ENCODE measurements at regions not wholly inside any gene's neighbourhood (a gene's known extent, or its start where the extent isn't known, plus 50 kb on each side); places are given as distances from the start of the nearest gene placed in this dataset.

GRCh38 chr12:97899529-97899928, 436.9 kb downstream of the RMST start:
- DNase-seq = no peak
- Mint-ChIP-seq H3K4me1 (ENCODE audit: low read depth) (no peaks in the 10 kb centered on the region), H3K9me3 (peaks cover 34% of the 10 kb centered on the region), H3K27ac (no peak overlapping the region), H3K4me3 (no peak overlapping the region), H3K27me3 (ENCODE audit: insufficient read depth) (no peaks in the 10 kb centered on the region; the same call in 1 of the 2 replicates), H3K36me3 (ENCODE audit: low read depth) (no peaks in the 10 kb centered on the region)
- TF ChIP-seq CTCF (IDR thresholded peaks at IDR 0.05) = no peak

GRCh38 chr12:97899956-97900355, 437.4 kb downstream of the RMST start:
- no peak for TF ChIP-seq CTCF (IDR thresholded peaks at IDR 0.05)
- Mint-ChIP-seq H3K36me3 (ENCODE audit: low read depth) (no peaks in the 10 kb centered on the region), H3K9me3 (peaks cover 30% of the 10 kb centered on the region), H3K4me3 (no peak overlapping the region), H3K27me3 (ENCODE audit: insufficient read depth) (no peaks in the 10 kb centered on the region; the same call in 1 of the 2 replicates), H3K27ac (no peak overlapping the region), H3K4me1 (ENCODE audit: low read depth) (no peaks in the 10 kb centered on the region)
- DNase-seq = no peak

- no peak for TF ChIP-seq CTCF (IDR thresholded peaks at IDR 0.05)
- H3K9me3 Mint-ChIP-seq = peaks cover 21% of the 10 kb centered on the region
- H3K36me3 Mint-ChIP-seq (ENCODE audit: low read depth) = peaks cover 4% of the 10 kb centered on the region; the same call in 1 of the 2 replicates
- H3K27ac Mint-ChIP-seq = no peak overlapping the region
- H3K27me3 Mint-ChIP-seq (ENCODE audit: insufficient read depth) = no peaks in the 10 kb centered on the region
- no peak for DNase-seq
- no peak overlapping the region for H3K4me3 Mint-ChIP-seq
- no peaks in the 10 kb centered on the region for H3K4me1 Mint-ChIP-seq (ENCODE audit: low read depth)
These were observed 440.8 kb downstream of the RMST start for GRCh38 chr12:97903356-97903755.

- peaks cover 4% of the 10 kb centered on the region; the same call in 1 of the 2 replicates for H3K36me3 Mint-ChIP-seq (ENCODE audit: low read depth)
- no peaks in the 10 kb centered on the region for H3K27me3 Mint-ChIP-seq (ENCODE audit: insufficient read depth)
- peaks cover 34% of the 10 kb centered on the region for H3K9me3 Mint-ChIP-seq
- no peak for DNase-seq
- no peaks in the 10 kb centered on the region for H3K4me1 Mint-ChIP-seq (ENCODE audit: low read depth)
- H3K27ac Mint-ChIP-seq = no peak overlapping the region
- no peak overlapping the region for H3K4me3 Mint-ChIP-seq
- no peak for TF ChIP-seq CTCF (IDR thresholded peaks at IDR 0.05)
These were observed 444.9 kb downstream of the RMST start for GRCh38 chr12:97907504-97907903.

GRCh38 chr12:97910559-97910958, 448.0 kb downstream of the RMST start:
- Mint-ChIP-seq H3K4me3 (no peak overlapping the region), H3K27me3 (ENCODE audit: insufficient read depth) (no peaks in the 10 kb centered on the region), H3K36me3 (ENCODE audit: low read depth) (peaks cover under 1% of the 10 kb centered on the region; the same call in 1 of the 2 replicates), H3K4me1 (ENCODE audit: low read depth) (no peaks in the 10 kb centered on the region), H3K9me3 (peaks cover 29% of the 10 kb centered on the region), H3K27ac (no peak overlapping the region)
- no peak for DNase-seq
- no peak for TF ChIP-seq CTCF (IDR thresholded peaks at IDR 0.05)

GRCh38 chr12:97912943-97913342, 450.3 kb downstream of the RMST start:
- Mint-ChIP-seq H3K4me1 (ENCODE audit: low read depth) (no peaks in the 10 kb centered on the region), H3K27me3 (ENCODE audit: insufficient read depth) (no peaks in the 10 kb centered on the region), H3K9me3 (peaks cover 21% of the 10 kb centered on the region), H3K36me3 (ENCODE audit: low read depth) (no peaks in the 10 kb centered on the region), H3K4me3 (no peak overlapping the region), H3K27ac (no peak overlapping the region)
- TF ChIP-seq CTCF (IDR thresholded peaks at IDR 0.05) = no peak
- no peak for DNase-seq
